C4-2B (cell line): ENCODE measurements at regions not wholly inside any gene's neighbourhood (a gene's known extent, or its start where the extent isn't known, plus 50 kb on each side); places are given as distances from the start of the nearest gene placed in this dataset.

Experiments used
- CTCF ChIP-seq: fragments of 450-650 bp; conservative IDR thresholded peaks from 2 replicates; pipeline ENCODE4 v1.5.1; 2017; ENCODE audit warnings: mild to moderate bottlenecking
- ZFX ChIP-seq: fragments of 450-650 bp; IDR thresholded peaks from 2 replicates; pipeline ENCODE4 v1.6.1; 2017

DNA sequence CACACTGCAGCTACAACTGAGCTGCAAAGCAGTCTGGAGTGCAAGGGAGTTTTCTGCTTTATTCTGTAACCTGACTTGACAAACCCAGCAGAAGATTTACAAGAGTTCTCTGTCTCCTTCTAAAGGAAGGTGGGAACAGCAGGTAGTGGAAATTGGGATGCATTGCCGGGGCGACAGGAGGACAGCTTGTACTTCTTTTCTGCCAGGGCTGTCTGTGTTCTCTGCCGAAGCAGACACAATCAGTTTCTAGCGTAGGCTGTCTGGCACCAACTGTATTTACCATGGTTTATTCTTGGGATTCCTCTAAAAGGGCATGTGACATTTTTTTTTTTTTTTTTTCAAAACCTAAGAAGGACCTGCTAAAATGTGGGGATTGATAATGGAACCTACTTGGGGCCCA is 190.8 kb upstream of the GK2 start:
- TF ChIP-seq CTCF (no peak), ZFX (no peak)
